Common myeloid progenitor, CD34-positive (primary cell): ENCODE measurements at regions not wholly inside any gene's neighbourhood (a gene's known extent, or its start where the extent isn't known, plus 50 kb on each side); places are given as distances from the start of the nearest gene placed in this dataset.
"Not testable (repeated sequence)": the region's sequence is repeated elsewhere in the genome, so short reads cannot be mapped to it uniquely, and the experiment has no call there.

Source experiments
- CTCF ChIA-PET: fragments of 350-600 bp; sonication (Branson Sonifier 250); formaldehyde crosslinking; loops from one replicate; lab custom pipeline; 2021; ENCODE audit warnings: antibody characterized with exemption; lab: Charles Lee
- POLR2A ChIA-PET: fragments of 350-600 bp; sonication (Branson Sonifier 250); formaldehyde crosslinking; loops from one replicate; lab custom pipeline; 2021; ENCODE audit warnings: antibody characterized with exemption; lab: Charles Lee
- DNase-seq, 3 donors: peaks; one replicate each; pipeline versions ENCODE4 v3.0.0 to v3.0.0-alpha.2; 2013
- H3K27ac ChIP-seq, 2 experiments: 1 replicate in 1 of 2; 2 replicates in 1 of 2; pipeline ENCODE4 v1.7.0; 2013; ENCODE audit warnings: inconsistent platforms in 2 of 2, low read length in 2 of 2, mild to moderate bottlenecking in 2 of 2, low read depth in 1 of 2, moderate library complexity in 1 of 2; ENCODE audit not compliant: severe bottlenecking in 2 of 2, insufficient read depth in 1 of 2, poor library complexity in 1 of 2
- H3K27me3 ChIP-seq, 5 experiments: replicated peaks in 2 of 5; 1 replicate in 3 of 5; 2 replicates in 2 of 5; pipeline versions ENCODE4 v1.6.1 to v1.7.0; 2013; ENCODE audit warnings: low read length in 4 of 5, mild to moderate bottlenecking in 2 of 5, moderate library complexity in 2 of 5, inconsistent platforms in 1 of 5; ENCODE audit not compliant: insufficient read depth in 5 of 5, control insufficient read depth in 4 of 5
- H3K36me3 ChIP-seq, 4 experiments: 1 replicate in 2 of 4; 2 replicates in 2 of 4; pipeline versions ENCODE4 v1.6.1 to v1.7.0; 2013; ENCODE audit warnings: low read length in 3 of 4, control low read depth in 1 of 4, mild to moderate bottlenecking in 1 of 4; ENCODE audit not compliant: control insufficient read depth in 4 of 4, insufficient read depth in 4 of 4
- H3K4me1 ChIP-seq, 4 experiments: 1 replicate in 3 of 4; 2 replicates in 1 of 4; pipeline versions ENCODE4 v1.6.1 to v1.7.1; 2013; ENCODE audit warnings: low read length in 3 of 4, mild to moderate bottlenecking in 3 of 4, control low read depth in 1 of 4, inconsistent platforms in 1 of 4, moderate library complexity in 1 of 4; ENCODE audit not compliant: control insufficient read depth in 4 of 4, insufficient read depth in 4 of 4; ENCODE audit errors: control extremely low read depth in 1 of 4
- H3K4me3 ChIP-seq, 7 experiments: 1 replicate in 4 of 7; 2 replicates in 3 of 7; pipeline versions ENCODE4 v1.5.1 to v1.7.0; 2013; ENCODE audit warnings: mild to moderate bottlenecking in 7 of 7, low read length in 6 of 7, moderate library complexity in 6 of 7, inconsistent platforms in 2 of 7, low read depth in 2 of 7, control low read depth in 1 of 7; ENCODE audit not compliant: insufficient read depth in 4 of 7, control insufficient read depth in 1 of 7; ENCODE audit errors: extremely low read depth in 1 of 7
- H3K9me3 ChIP-seq, 5 experiments: 1 replicate in 4 of 5; 2 replicates in 1 of 5; pipeline versions ENCODE4 v1.6.1 to v1.7.1; 2013; ENCODE audit warnings: low read length in 4 of 5, mild to moderate bottlenecking in 2 of 5, inconsistent platforms in 1 of 5, low read depth in 1 of 5, moderate library complexity in 1 of 5; ENCODE audit not compliant: control insufficient read depth in 4 of 5, insufficient read depth in 2 of 5; ENCODE audit errors: control extremely low read depth in 1 of 5
- WGBS: methylation state at CpG from one replicate; pipeline ENCODE4 v1.1.5; 2013; ENCODE audit not compliant: insufficient coverage; 5-methylcytosine and 5-hydroxymethylcytosine counted together

DNA sequence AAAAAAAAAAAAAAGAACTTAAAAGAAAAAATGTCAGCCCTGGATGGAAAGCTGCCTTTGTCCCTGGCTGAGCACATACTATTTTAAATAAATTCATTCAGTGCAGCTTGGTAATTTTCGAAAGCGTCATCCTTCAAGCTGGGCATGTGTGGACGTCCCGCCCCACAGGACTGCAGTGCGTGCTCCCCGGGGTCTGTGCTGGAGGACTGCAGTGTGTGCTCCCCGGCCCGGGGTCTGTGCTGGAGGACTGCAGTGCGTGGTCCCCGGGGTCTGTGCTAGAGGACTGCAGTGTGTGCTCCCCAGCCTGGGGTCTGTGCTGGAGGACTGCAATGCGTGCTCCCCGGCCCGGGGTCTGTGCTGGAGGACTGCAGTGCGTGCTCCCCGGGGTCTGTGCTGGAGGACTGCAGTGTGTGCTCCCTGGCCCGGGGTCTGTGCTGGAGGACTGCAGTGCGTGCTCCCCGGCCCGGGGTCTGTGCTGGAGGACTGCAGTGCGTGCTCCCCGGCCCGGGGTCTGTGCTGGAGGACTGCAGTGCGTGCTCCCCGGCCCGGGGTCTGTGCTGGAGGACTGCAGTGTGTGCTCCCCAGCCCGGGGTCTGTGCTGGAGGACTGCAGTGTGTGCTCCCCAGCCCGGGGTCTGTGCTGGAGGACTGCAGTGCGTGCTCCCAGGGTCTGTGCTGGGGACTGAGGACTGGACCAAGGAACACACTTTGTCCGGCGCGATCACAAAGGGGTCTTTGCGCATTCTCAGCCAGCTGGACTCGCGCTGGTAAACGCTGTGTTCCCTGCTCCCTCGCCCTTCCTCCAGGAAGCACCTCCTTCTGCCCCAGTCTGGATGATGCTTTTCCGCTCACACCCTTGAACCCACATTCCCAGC is 86.3 kb downstream of the CPN2 start:
- H3K27ac ChIP-seq, DNase-seq, H3K27me3 ChIP-seq, H3K36me3 ChIP-seq, H3K9me3 ChIP-seq: not testable (repeated sequence)
- POLR2A ChIA-PET = interaction anchor here (0.7 to 2.5 kb wide), 6 partner anchors 9 to 175 kb away, joined by 4 to 10 read pairs (median 7); no protein-coding TSS in a partner anchor
- WGBS = 82% methylated on average over 25 of the region's 37 CpGs
- CTCF ChIA-PET = interaction anchor here (0.5 to 2.4 kb wide), 5 partner anchors 9 to 1158 kb away, joined by 3 to 11 read pairs (median 4); no protein-coding TSS in a partner anchor
- H3K4me1 ChIP-seq = peaks cover 0 to 45% (median 16%) of the 10 kb centered on the region in 4 experiments
- H3K4me3 ChIP-seq = peak overlapping the region in 3 of 7 experiments; percentile 16 to 55 (median 36)

GRCh38 chr3:194265505-194265892 is 85.6 kb downstream of the CPN2 start:
- CTCF ChIA-PET = interaction anchor here (0.5 to 2.4 kb wide), 6 partner anchors 10 to 1158 kb away, joined by 3 to 11 read pairs (median 4); no protein-coding TSS in a partner anchor
- POLR2A ChIA-PET = interaction anchor here (0.7 to 2.5 kb wide), 7 partner anchors 10 to 176 kb away, joined by 3 to 10 read pairs (median 5); no protein-coding TSS in a partner anchor
- Histone ChIP-seq H3K27ac (no peak overlapping the region), H3K36me3 (no peaks in the 10 kb centered on the region), H3K9me3 (no peaks in the 10 kb centered on the region), H3K4me1 (peaks cover 0 to 50% (median 20%) of the 10 kb centered on the region in 4 experiments), H3K4me3 (peak overlapping the region in 3 of 7 experiments; percentile 16 to 55 (median 36)), H3K27me3 (no peaks in the 10 kb centered on the region)
- peak in 2 of 3 donors; percentile 40 to 53 for DNase-seq
- 5% methylated on average over 15 of the region's 19 CpGs for WGBS

DNA sequence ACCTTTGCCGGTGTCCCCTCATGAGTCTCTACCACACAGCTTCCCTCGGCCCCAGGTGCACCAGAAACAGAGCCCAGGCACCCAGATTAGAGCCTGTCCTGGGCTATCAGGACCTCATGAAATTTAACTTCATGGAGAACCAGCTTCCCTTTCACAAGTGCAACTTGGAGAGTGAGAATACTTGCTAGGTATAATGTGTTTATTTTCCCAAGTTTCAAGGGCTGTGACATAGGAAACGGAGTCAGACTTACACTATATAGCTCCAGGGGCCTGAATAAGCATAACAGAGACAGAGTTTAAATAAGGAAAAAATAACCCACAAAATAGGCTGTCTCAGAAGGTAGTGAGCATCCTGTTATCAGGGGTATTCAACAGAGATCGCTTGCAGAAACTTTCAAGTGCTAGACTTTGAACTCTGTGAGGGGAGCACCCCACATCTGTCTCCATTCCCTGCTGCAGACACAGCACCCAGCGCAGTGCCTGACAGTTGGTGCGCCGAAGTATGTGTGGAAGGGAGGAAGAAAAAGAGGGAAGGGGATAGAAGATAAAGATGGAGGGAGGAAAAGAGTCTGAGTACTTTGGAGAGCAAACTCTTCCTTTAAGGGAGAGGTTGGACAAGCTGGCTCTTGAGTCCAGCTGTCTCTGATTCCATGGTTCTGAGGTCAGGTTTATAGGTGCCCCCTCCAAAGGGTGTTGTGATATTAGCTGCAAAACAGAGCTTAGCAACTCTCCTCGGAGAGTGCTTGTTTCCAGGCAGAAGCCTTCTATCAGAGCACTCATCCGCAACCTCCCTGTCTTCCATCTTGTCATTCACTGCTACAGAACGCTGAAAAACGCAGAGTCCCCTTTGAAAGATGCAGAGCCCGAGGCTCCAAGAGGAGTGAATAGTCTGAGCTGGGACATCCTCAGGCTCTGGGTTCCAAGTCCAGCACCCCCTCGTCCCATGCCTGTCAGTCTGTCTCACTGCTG is 84.8 kb downstream of the CPN2 start:
- 88% methylated on average over 11 of the region's 13 CpGs for WGBS
- ChIA-PET CTCF (interaction anchor here (0.8 to 2.4 kb wide), 7 partner anchors 9 to 478 kb away, joined by 3 to 11 read pairs (median 3); no protein-coding TSS in a partner anchor), POLR2A (interaction anchor here (0.7 to 2.5 kb wide), 6 partner anchors 10 to 131 kb away, joined by 3 to 10 read pairs (median 6); no protein-coding TSS in a partner anchor)
- Histone ChIP-seq H3K4me3 (no peak overlapping the region), H3K27ac (no peak overlapping the region), H3K4me1 (peaks cover 0 to 58% (median 28%) of the 10 kb centered on the region in 4 experiments), H3K27me3 (no peaks in the 10 kb centered on the region), H3K36me3 (no peaks in the 10 kb centered on the region), H3K9me3 (no peaks in the 10 kb centered on the region)
- DNase-seq = no peak

GRCh38 chr3:194267744-194268653 is 83.1 kb downstream of the CPN2 start:
- no peak overlapping the region for H3K27ac ChIP-seq
- no peaks in the 10 kb centered on the region for H3K36me3 ChIP-seq
- CTCF ChIA-PET = interaction anchor here (0.5 to 2.0 kb wide), 12 partner anchors 12 to 480 kb away, joined by 3 to 6 read pairs (median 4); no protein-coding TSS in a partner anchor
- peaks cover 0 to 62% (median 31%) of the 10 kb centered on the region in 4 experiments for H3K4me1 ChIP-seq
- POLR2A ChIA-PET = interaction anchor here (0.6 kb wide), 1 partner anchor 13 kb away, joined by 3 read pairs; no protein-coding TSS in a partner anchor
- no peaks in the 10 kb centered on the region for H3K27me3 ChIP-seq
- no peak for DNase-seq
- H3K9me3 ChIP-seq = no peaks in the 10 kb centered on the region
- H3K4me3 ChIP-seq = no peak overlapping the region
- WGBS = 89% methylated on average over 22 of the region's 26 CpGs

GRCh38 chr3:194268654-194269512 is 82.2 kb downstream of the CPN2 start:
- 92% methylated on average over 12 of the region's 12 CpGs for WGBS
- Histone ChIP-seq H3K36me3 (no peaks in the 10 kb centered on the region), H3K4me1 (peaks cover 0 to 58% (median 31%) of the 10 kb centered on the region in 4 experiments), H3K27ac (no peak overlapping the region), H3K27me3 (no peaks in the 10 kb centered on the region), H3K9me3 (no peaks in the 10 kb centered on the region), H3K4me3 (peak overlapping the region in 2 of 7 experiments; percentile 23 to 42)
- POLR2A ChIA-PET = interaction anchor here (0.6 to 1.5 kb wide), 3 partner anchors 14 to 132 kb away, joined by 3 to 4 read pairs (median 3); no protein-coding TSS in a partner anchor
- no peak for DNase-seq
- CTCF ChIA-PET = interaction anchor here (0.5 to 2.5 kb wide), 16 partner anchors 11 to 488 kb away, joined by 3 to 12 read pairs (median 5); no protein-coding TSS in a partner anchor
